HG03469 (cell line): ENCODE measurements at regions not wholly inside any gene's neighbourhood (a gene's known extent, or its start where the extent isn't known, plus 50 kb on each side); places are given as distances from the start of the nearest gene placed in this dataset.

Experiments
- ATAC-seq: cut with Tn5 transposase; IDR thresholded peaks from one replicate; pipeline ENCODE4 v1.9.1; 2021; ENCODE audit warnings: mild to moderate bottlenecking, moderate library complexity, moderate number of reproducible peaks; ENCODE audit not compliant: unreplicated experiment

DNA sequence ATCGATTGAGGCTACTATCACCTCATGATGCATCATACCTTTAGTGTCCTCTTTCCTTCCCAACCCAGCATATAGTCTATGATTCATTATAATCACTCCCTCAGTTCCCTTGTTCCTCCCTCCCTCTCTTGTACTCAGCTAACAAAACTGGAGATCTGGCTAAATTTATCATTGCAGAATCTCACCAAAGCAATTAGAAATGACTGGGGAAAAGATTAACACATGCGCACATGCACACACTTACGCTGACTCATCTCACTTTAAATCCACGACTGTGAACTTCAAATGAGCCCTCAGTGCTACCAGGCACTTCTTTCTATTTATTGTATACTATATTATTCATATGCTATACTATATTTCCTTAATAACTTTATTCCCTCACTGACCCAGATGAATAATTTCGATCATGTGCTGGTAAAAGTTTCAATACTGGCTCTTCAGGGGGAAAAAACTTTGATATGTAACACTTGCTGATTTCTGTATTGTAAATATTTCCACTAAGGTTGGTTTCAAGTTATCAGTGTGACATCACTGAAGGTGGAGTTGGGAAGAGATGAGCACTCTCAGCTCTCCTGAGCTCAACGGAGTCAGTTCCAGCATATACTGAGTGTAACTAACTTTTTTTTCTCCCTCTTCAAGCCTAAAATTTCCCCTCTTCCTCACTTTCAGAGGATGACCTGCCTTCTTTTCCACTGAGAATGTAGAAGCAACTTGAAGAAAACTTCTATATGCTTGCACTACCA, 613.7 kb upstream of the B3GALT2 start:
- no peak for ATAC-seq

DNA sequence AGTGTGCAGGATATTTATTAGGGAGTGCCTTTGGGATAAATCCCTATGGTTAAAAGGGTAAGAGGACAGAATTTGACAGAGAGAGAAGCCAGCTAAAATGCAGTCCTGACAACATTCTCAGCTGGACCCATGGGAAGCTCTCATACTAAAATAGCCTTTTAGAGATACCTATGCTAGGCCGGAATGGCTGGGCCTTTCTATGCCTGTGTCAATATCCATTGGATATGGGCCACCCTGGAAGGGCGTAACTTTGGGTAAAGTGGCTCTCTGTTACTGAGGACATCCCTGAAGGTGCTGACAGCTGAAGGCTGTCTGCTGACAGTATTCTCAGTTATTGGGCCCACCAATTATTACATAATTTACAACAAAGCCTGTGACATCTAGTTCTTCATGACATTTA, 613.0 kb upstream of the B3GALT2 start:
- ATAC-seq = no peak

DNA sequence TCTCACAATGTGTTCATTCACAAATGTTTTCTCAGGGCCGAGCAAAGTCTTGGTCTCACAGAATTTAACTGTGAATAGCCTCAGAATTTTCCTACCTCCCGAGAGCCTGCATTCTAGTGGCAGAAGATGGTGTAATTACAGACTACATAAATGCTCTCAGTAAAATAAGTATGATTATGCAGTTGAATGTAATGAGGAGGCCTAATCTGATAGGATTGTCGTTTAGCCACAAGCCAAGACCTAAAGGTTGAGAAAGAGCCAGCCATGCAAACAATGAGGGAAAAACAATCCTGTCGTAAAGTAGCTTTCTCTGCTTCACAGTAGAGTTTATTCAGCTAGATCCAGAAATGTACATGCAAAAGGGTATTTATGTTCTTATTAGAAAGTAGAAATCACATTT, 607.8 kb upstream of the B3GALT2 start:
- no peak for ATAC-seq

DNA sequence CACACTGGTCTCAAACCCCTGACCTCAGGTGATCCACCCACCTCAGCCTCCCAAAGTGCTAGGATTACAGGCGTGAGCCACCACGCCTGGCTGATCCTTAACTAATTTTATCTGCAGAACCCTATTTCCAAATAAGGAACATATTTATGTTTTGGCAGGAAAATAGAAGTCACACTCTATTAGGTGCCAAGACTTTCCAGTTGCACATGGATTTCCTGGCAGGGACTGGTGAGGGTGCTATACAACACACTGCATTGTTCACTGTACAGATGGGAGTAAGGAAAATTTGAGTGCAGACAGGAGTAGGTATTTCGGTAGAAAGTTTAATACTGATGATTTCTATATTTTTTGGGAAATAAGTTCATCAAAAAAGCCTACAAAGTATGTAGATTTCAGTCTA, 605.3 kb upstream of the B3GALT2 start:
- ATAC-seq = no peak

DNA sequence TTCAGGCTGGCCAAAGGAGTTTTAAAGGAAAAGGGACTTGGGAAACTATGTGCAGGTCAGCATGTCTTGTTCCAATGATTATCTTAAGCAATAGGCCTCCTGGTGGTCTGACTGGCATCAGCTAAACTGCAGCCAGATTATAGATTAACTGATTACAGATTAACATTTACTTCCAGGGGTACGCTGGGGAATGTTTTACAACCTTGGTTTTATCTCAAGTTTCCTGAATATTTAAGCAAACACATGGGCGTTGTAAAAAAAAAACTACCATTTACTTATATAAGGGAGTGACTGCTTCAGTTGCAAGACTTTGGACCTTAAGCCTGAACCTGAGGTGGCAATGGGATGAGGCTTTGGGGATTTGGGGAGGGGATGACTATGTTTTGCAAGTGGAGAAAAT, 600.6 kb upstream of the B3GALT2 start:
- no peak for ATAC-seq

DNA sequence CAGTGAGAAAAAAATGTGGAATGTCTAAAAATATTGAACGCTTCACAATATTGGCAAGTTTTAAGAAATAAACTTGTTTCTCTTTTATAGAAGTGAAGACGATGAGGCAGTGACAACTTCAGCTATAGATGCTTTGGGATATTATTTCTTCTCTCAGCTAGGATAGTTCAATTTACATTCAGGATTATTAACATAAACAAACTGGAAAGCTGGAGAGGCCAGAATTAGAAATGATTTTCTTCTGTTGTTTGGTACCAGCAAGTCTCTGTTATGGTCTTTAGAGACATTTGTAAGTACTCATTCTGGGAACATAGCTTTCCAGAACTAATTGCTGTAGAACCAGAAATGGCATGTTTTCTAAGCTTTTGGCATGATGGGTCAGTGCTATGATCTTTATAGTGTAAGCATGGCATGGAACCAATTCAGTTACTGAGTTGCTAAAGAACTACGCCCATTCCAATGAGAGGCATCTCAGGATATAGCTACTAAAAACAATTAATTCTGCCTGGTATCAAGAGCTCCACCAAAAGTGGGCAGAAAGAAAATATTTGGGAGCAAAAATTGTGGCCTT, 599.5 kb upstream of the B3GALT2 start:
- ATAC-seq = no peak

DNA sequence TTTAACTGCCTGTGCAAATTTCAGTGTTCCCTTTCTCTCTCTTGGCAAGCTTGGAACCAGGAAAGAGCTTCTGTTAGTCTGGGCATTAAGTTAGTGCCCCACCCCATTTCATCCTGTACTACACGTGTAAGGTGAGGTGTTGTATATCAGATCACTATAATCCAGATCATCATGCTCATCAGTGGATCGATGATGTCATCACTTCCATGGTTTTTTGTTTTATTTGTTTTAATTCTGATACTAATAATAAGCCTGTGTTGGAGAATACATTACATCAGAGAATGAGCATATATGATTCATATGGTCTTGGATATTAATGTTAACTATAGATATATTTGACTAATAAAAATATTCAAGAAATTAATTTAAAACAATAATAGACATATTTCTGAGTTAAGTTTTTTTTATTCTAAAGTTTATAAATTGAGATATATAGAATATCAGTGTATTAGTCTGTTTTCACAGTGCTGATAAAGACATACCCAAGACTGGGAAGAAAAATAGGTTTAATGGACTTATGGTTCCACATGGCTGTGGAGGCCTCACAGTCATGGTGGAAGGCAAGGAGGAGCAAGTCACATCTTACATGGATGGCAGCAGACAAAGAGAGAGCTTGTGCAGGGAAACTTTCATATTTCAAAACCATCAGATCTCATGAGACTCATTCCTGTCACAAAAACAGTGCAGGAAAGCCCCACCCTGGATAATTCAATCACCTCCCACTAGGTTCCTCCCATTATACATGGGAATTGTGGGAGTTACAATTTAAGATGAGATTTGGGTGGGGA, 588.3 kb upstream of the B3GALT2 start:
- no peak for ATAC-seq

GRCh38 chr1:193771596-193771995, 585.2 kb upstream of the B3GALT2 start:
- no peak for ATAC-seq

GRCh38 chr1:193769651-193770050, 583.2 kb upstream of the B3GALT2 start:
- no peak for ATAC-seq

DNA sequence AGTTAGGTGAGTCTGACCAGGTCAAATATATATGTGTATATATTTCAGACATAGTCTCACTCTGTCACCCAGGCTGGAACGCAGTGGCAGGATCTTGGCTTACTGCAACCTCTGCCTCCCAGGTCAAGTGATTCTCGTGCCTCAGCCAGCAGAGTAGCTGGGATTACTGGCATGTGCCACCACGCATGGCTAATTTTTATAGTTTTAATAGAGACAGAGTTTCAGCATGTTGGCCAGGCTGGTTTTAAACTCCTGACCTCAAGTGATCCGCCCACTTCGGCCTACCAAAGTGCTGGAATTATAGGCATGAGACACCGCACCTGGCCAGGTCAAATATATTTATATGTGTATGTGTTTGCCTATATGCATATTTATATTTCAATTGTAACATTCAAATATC, 581.5 kb upstream of the B3GALT2 start:
- no peak for ATAC-seq

DNA sequence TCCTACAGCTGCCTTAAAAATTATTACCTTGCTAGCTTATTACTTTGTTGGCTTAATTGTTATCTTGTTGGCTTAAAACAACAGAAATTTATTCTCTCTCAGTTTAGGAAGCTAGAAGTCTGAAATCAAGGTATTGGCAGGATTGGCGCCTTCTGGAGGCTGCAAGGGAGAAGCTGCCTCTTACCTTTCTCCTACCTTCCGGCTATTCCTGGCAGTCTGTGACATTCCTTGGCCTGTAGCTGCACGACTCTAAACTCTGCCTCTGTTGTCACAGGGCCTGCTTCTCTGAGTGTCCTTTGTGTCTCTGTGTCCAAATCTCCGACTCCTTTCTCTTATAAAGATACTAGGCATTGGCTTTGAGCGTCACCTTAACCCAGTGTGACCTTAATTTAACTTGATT, 579.9 kb upstream of the B3GALT2 start:
- no peak for ATAC-seq

DNA sequence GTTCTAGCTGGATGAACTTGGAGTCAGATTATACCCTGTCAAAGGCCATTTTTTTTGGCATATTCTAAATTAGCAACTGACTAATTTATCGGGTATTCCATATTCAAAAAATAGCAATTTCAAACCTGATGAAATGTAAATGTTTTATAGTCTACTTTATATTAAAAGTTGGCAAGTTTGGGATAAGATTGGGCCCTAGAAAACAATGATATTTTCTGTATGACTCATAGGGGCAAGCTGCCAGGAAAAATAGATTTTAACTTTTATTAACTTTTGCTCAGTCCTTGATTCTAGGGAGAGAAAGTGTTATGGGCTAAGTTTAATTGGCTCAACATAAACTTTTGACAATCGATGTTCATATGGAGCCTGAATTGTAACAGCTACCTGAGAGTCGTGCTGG, 576.9 kb upstream of the B3GALT2 start:
- ATAC-seq = no peak

- ATAC-seq = no peak
Observed at GRCh38 chr1:193762236-193762635, 575.8 kb upstream of the B3GALT2 start.

GRCh38 chr1:193755441-193755840, 569.0 kb upstream of the B3GALT2 start:
- ATAC-seq = no peak

GRCh38 chr1:193754732-193755427, 568.5 kb upstream of the B3GALT2 start:
- no peak for ATAC-seq

GRCh38 chr1:193754151-193754550, 567.7 kb upstream of the B3GALT2 start:
- no peak for ATAC-seq

- no peak for ATAC-seq
Observed at GRCh38 chr1:193753038-193753756, 566.8 kb upstream of the B3GALT2 start.

DNA sequence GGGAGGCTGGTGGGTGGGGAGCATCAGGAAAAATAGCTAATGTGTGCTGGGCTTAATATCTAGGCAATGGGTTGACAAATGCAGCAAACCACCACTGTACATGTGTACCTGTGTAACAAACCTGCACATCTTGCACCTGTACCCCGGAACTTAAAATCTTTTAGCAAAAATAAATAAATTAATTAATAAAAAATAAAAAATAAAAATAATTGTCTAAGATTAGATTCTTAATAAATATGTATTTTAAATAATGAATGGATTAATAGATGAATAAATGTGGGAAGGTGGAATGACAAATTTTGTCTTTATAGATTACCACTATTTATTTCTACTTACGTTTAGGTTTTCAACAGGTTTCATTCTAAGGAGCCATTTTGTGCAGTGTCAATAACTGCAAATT, 563.5 kb upstream of the B3GALT2 start:
- no peak for ATAC-seq

GRCh38 chr1:193747579-193747978, 561.2 kb upstream of the B3GALT2 start:
- ATAC-seq = no peak

DNA sequence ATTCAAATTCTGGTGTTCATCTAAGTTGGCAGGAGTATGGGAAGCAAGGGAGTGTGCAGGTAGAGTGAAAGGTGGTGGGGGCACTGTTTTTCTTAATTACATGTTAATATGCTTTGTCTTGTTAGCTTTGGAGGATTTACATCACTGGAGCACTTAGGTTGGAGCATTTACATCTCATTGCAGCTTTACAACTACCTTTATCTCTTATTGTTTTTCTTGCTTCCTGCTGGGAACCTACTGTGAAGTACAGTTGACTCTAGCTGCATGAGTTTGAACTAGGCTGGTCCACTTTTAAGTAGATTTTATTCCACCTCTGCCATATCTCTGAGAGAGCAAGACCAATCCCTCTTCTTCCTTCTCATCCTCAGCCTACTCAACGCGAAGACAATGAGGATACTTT, 554.8 kb upstream of the B3GALT2 start:
- no peak for ATAC-seq

DNA sequence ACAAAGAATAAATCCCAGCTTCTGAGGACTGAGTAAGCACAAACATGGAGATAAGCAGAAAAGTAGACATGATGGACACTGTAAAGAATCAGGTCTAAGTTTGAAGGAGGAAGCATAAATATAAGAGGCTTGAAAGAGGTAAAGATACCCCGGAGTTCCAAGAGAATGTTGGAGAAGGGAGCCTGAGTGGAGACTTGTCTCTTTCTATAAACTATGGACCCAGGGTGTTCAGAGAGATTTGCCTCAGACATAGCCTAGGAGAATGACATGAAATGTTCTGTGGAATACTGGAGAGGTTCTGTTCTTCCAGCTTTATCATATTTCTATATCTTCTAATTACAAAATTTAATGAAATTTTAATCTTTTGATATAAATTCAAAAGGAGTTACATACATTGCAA, 554.3 kb upstream of the B3GALT2 start:
- no peak for ATAC-seq
